IgD-negative memory B cell (primary cell): ENCODE measurements at regions not wholly inside any gene's neighbourhood (a gene's known extent, or its start where the extent isn't known, plus 50 kb on each side); places are given as distances from the start of the nearest gene placed in this dataset.
"Not testable (repeated sequence)": the region's sequence is repeated elsewhere in the genome, so short reads cannot be mapped to it uniquely, and the experiment has no call there.

Experiments
- H3K27ac Mint-ChIP-seq, 3 donors: one replicate each; pipeline ENCODE4 v1.8.0; 2020 to 2022; ENCODE audit warnings: mild to moderate bottlenecking in 3 of 3, mixed read lengths in 3 of 3, moderate library complexity in 1 of 3
- H3K27me3 Mint-ChIP-seq: one replicate; pipeline ENCODE4 v1.8.0; 2021; ENCODE audit warnings: mixed read lengths
- H3K36me3 Mint-ChIP-seq: one replicate; pipeline ENCODE4 v1.8.0; 2020; ENCODE audit warnings: mild to moderate bottlenecking, mixed read lengths
- H3K4me1 Mint-ChIP-seq, 3 donors: one replicate each; pipeline ENCODE4 v1.8.0; 2020 to 2022; ENCODE audit warnings: mixed read lengths in 3 of 3, mild to moderate bottlenecking in 1 of 3
- H3K4me3 Mint-ChIP-seq, 4 donors: one replicate each; pipeline ENCODE4 v1.8.0; 2020 to 2022; ENCODE audit warnings: mild to moderate bottlenecking in 4 of 4, mixed read lengths in 4 of 4, moderate library complexity in 3 of 4
- H3K9me3 Mint-ChIP-seq, 3 donors: one replicate each; pipeline ENCODE4 v1.8.0; 2020 to 2021; ENCODE audit warnings: mixed read lengths in 3 of 3, mild to moderate bottlenecking in 1 of 3

DNA sequence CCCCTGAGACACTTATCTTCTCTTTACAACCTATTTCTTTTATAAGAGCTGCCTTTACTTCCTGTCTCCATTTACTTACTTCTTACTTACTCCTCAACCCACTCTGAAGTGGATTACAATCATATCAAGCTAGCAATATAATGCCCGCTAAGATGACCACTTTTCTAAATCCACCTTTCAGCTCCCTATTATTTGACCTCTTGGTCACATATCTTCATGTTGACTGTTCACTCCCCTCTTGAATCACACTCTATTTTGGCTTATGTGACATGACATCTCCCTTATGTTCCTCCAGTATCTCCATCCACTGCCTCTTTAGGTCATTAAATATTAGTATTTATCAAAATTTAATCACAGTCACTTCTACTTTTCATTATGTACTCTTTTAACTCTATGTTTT is 255.3 kb upstream of the TRPC7 start:
- Mint-ChIP-seq H3K36me3 (no peaks in the 10 kb centered on the region), H3K27me3 (peaks cover 1% of the 10 kb centered on the region), H3K4me3 (no peak overlapping the region), H3K4me1 (no peaks in the 10 kb centered on the region), H3K9me3 (no peaks in the 10 kb centered on the region), H3K27ac (no peak overlapping the region)

DNA sequence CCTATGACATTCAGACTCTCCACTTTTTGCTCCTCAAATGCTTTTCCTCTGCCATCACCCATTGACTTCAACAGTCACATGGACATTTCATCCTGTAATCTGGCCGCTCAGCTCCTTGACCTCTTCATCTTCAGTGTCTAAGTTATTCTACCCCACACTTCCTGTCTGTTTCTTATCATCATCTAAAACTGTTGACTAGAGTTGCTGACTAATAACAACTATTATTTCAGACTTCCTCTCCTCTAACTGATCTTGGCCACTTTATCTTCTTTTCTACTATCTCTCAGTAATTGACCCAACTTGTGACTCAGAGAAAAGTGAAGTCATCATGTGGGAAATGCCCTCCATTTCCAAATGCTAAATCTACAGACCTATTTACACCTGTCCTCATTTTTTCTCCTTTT is 254.7 kb upstream of the TRPC7 start:
- H3K27ac Mint-ChIP-seq = no peak overlapping the region
- no peak overlapping the region for H3K4me3 Mint-ChIP-seq
- H3K4me1 Mint-ChIP-seq = no peaks in the 10 kb centered on the region
- H3K9me3 Mint-ChIP-seq = no peaks in the 10 kb centered on the region
- peaks cover 1% of the 10 kb centered on the region for H3K27me3 Mint-ChIP-seq
- no peaks in the 10 kb centered on the region for H3K36me3 Mint-ChIP-seq

DNA sequence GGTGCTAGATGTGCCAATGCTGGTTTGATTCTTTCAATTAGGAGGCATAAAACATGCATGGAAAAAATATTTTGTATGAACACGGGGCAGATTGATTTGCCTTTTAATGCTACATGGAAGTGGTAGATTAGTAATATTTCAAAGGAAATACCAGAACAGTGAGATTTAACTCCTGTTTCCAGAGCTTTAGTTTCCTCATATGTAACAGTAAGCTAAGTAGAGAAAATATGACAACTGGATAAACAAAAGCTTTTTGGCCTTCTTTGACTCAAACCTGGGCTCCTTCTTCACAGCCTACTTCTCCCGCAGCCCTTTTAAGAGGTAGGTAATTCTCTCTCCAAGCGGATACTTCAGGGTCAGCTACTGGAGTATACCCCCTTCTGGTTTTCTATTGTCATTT is 254.2 kb upstream of the TRPC7 start:
- Mint-ChIP-seq H3K4me1 (no peaks in the 10 kb centered on the region), H3K27me3 (peaks cover 1% of the 10 kb centered on the region), H3K4me3 (no peak overlapping the region), H3K27ac (no peak overlapping the region), H3K36me3 (no peaks in the 10 kb centered on the region), H3K9me3 (no peaks in the 10 kb centered on the region)

DNA sequence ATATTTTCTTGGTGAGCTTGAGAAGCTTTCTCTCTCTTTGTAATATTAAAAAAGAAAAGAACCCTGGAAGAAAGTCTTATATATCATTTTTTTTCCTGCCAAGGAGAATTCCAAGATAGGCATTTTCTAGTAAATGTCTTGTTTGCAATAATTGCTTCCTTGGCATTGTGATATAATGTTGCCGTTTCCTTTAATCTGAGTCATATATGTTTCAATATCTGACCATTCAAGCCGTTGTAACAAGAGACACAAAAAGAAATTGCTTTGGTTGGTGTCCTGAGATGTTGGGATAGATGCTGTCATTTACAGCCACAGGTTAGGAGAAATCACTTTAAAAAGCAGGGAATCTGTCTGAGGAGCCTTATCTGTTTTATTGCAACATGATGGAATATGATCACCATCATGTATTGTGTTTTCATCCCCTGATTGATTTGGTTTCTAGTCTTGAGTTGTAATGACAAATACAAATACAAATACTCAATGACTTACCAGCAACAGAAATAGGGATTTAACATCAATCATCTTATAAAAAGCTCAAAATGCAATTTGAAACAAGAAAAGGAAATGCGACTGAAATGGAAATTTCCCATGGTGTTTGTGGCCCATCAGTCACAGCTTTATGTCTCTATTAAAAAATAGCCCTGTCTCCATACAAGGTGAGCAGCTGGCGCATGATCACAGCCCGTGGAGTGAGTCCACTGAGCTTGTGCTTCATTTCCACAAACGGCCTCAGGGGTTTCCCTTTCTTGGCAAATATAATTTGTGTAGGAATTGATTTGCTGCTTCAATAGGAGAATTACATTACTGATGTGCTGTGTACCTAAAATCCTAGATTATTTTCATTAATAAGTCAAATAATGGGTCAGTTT is 250.1 kb upstream of the TRPC7 start:
- Mint-ChIP-seq H3K27me3 (no peaks in the 10 kb centered on the region), H3K4me3 (no peak overlapping the region)

DNA sequence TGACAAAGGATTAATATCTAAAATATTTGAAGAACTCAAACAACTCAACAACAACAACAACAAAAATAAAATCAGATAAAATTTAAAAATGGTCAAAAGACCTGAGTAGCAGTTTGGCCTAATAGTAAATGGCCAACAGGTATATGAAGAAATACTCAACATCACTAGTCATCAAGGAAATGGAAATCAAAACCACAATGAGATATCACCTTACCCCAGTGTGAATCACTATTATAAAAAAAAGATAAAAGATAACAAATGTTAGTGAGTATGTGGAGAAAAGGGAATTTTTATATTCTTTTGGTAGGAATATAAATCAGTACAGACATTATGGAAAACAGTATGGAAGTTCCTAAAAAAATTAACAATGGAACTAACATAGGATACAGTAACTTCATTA is 247.9 kb upstream of the TRPC7 start:
- no peaks in the 10 kb centered on the region for H3K36me3 Mint-ChIP-seq
- no peak overlapping the region for H3K27ac Mint-ChIP-seq
- H3K27me3 Mint-ChIP-seq = no peaks in the 10 kb centered on the region
- H3K4me1 Mint-ChIP-seq = no peaks in the 10 kb centered on the region
- no peak overlapping the region for H3K4me3 Mint-ChIP-seq
- peaks cover 0 to 3% (median 0%) of the 10 kb centered on the region in 3 donors for H3K9me3 Mint-ChIP-seq

More for the DNA sequence above, 250.1 kb upstream of the TRPC7 start:
- Mint-ChIP-seq H3K27ac (no peak overlapping the region), H3K4me1 (no peaks in the 10 kb centered on the region), H3K9me3 (no peaks in the 10 kb centered on the region), H3K36me3 (no peaks in the 10 kb centered on the region)

DNA sequence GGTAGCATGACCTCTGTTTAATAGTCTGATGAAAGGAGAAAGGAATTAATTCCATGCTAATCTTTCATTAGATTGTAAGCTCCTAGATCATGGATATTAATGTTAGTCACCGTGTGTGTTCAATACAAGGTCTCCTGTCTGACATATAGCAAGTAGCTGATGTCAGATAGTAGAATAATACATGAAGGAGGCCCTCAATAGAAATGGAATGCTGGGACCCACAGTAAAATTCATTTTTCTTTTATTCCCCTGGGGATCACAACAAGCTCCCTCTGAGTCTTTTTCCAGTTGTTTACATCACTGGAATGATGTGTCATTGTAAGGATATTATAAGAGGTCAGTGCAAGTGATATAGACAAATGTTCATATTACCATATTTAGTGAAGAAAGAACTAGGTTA is 240.3 kb upstream of the TRPC7 start:
- H3K4me1 Mint-ChIP-seq = no peaks in the 10 kb centered on the region
- H3K4me3 Mint-ChIP-seq = no peak overlapping the region
- H3K36me3 Mint-ChIP-seq = no peaks in the 10 kb centered on the region
- peaks cover 3 to 31% (median 10%) of the 10 kb centered on the region in 3 donors for H3K9me3 Mint-ChIP-seq
- H3K27me3 Mint-ChIP-seq = no peaks in the 10 kb centered on the region
- H3K27ac Mint-ChIP-seq = no peak overlapping the region

DNA sequence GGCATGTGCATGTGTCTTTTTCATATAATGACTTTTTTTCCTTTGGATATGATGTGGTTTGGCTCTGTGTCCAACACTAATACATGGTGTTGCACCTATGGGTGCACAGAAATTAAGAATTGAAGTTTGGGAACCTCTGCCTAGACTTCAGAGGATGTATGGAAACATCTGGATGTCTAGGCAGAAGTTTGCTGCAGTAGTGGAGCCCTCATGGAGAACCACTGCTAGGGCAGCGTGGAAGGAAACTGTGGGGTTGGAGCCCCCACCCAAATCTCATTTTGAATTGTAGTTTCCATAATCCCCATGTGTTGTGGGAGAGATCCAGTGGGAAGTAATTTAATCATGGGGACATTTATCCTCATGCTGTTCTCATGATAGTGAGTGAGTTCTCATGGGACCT is 235.0 kb upstream of the TRPC7 start:
- Mint-ChIP-seq H3K9me3 (peaks cover 5 to 26% (median 12%) of the 10 kb centered on the region in 3 donors), H3K4me1 (no peaks in the 10 kb centered on the region), H3K27ac (no peak overlapping the region), H3K36me3 (no peaks in the 10 kb centered on the region), H3K4me3 (no peak overlapping the region), H3K27me3 (no peaks in the 10 kb centered on the region)

DNA sequence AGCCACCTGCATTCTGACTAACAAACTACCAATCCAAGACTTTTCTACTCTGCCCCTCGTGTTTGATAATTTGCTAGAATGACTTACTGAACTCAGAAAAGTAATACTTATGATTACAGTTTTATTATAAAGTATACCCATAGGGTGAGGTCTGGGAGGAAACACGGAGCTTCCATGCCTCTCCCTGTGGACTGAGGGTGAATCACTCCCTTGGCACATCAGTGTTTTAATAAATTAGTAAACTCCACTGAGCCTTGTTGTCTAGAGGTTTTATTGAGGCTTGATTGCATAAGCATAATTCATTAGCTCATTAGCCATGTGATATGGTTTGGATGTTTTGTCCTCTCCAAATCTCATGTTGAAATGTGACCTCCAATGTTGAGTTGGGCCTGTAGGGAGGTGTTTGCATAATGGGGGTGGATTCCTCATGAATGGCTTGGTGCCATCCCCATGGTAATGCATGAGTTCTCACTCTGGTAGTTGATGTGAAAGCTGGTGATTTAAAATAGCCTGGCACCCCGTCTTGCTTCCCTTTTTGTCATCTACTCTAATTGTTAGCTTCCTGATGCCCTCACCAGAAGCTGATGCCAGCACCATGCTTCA is 233.6 kb upstream of the TRPC7 start:
- H3K4me1 Mint-ChIP-seq = no peaks in the 10 kb centered on the region
- H3K4me3 Mint-ChIP-seq = no peak overlapping the region
- H3K36me3 Mint-ChIP-seq = no peaks in the 10 kb centered on the region
- no peak overlapping the region for H3K27ac Mint-ChIP-seq
- H3K9me3 Mint-ChIP-seq = peaks cover 5 to 26% (median 12%) of the 10 kb centered on the region in 3 donors
- H3K27me3 Mint-ChIP-seq = no peaks in the 10 kb centered on the region

DNA sequence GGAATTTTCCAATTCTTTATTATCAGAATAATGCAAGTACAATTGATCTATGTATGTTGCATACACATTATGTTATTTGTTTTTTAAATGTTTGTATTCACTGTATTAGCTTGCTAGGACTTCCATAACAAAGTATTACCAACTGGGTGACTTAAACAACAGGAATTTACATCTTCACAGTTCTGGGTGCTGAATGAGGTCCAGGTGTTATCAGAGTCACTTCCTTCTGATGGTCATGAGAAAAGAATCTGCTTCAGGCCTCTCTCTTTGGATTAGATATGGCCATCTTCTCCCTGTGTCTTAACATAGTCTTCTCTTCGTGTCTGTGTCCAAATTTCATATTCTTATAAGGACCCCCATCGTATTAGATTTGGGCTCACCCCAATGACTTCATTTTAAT is 229.1 kb upstream of the TRPC7 start:
- H3K9me3 Mint-ChIP-seq = peaks cover 0 to 10% (median 4%) of the 10 kb centered on the region in 3 donors
- H3K27me3 Mint-ChIP-seq = no peaks in the 10 kb centered on the region
- no peak overlapping the region for H3K4me3 Mint-ChIP-seq
- H3K27ac Mint-ChIP-seq = no peak overlapping the region
- no peaks in the 10 kb centered on the region for H3K36me3 Mint-ChIP-seq
- no peaks in the 10 kb centered on the region for H3K4me1 Mint-ChIP-seq

DNA sequence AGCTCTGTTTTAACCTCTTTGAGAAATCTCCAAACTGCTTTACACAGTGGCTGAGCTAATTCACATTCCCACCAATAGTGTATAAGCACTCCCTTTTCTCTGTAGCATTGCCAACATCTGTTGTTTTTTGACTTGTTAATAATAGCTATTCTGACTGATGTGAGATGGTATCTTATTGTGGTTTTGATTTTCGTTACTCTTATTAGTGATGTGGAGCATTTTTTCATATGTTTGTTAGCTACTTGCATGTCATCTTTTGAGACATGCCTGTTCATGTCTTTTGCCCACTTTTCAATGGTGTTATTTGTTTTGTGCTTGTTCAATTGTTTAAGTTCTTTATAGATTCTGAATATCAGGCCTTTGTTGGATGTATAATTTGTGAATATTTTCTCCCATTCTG is 225.2 kb upstream of the TRPC7 start:
- no peak overlapping the region for H3K27ac Mint-ChIP-seq
- no peaks in the 10 kb centered on the region for H3K27me3 Mint-ChIP-seq
- H3K4me1 Mint-ChIP-seq = no peaks in the 10 kb centered on the region
- H3K36me3 Mint-ChIP-seq = no peaks in the 10 kb centered on the region
- H3K9me3 Mint-ChIP-seq = peaks cover 0 to 10% (median 3%) of the 10 kb centered on the region in 3 donors
- H3K4me3 Mint-ChIP-seq = no peak overlapping the region

DNA sequence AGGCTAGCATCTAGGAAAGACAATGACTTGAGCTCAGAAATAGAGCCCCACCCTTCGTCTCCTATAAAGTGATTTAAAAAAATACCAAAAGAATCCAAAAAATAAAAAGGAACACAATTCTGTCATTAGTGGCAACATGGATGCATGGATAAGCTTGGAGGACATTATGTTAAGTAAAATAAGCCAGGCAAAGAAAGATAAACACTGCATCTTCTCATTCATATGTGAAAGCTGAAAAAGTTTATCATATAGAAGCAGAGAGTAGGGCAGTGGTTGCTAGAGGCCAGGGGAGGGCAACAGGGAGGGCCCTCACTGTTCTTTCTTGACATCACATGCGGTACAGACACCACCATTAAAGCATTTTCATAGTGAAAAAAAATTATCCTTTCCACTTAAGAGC is 220.9 kb upstream of the TRPC7 start:
- no peaks in the 10 kb centered on the region for H3K36me3 Mint-ChIP-seq
- H3K9me3 Mint-ChIP-seq = peaks cover 2 to 9% (median 6%) of the 10 kb centered on the region in 3 donors
- H3K27ac Mint-ChIP-seq = no peak overlapping the region
- no peaks in the 10 kb centered on the region for H3K27me3 Mint-ChIP-seq
- no peak overlapping the region for H3K4me3 Mint-ChIP-seq
- H3K4me1 Mint-ChIP-seq = no peaks in the 10 kb centered on the region

DNA sequence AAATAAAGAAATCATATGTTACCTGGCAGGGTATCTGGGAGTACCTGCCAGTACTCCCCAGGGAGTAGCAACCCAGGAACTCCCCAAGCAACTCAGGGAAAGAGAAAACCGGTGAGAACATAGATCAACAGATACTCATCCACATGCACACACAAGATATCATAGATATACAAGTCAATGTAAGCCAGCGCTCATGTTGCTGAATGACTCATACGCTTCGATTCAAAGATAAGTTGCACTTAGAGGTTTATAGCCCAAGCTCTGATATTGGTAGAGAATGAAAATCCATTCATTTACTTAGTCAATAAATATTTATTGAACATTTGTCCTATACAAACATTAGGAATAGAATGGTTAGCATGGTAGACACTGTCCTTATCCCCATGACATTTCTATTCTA is 219.1 kb upstream of the TRPC7 start:
- peaks cover 0 to 6% (median 3%) of the 10 kb centered on the region in 3 donors for H3K9me3 Mint-ChIP-seq
- no peaks in the 10 kb centered on the region for H3K36me3 Mint-ChIP-seq
- H3K4me3 Mint-ChIP-seq = no peak overlapping the region
- H3K27ac Mint-ChIP-seq = no peak overlapping the region
- no peaks in the 10 kb centered on the region for H3K27me3 Mint-ChIP-seq
- no peaks in the 10 kb centered on the region for H3K4me1 Mint-ChIP-seq

DNA sequence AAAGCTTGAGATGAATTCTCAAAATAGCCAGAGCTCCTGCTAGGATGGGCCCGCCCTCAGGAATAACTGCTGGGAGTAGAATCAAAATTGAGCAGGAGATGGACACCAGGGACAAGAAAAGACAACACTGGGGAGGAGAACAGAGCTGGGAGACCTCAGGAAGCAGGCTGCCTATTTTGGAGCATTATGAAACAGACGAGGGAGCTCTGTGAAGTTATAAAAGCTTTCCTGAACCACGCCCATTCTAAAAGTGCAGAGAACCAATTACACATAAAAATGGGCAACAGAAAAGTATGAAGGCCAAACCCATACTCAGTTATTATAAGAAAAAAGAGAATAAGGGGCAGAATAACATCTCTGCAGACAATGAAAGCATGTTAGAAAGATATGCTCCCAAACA is 213.9 kb upstream of the TRPC7 start:
- no peak overlapping the region for H3K4me3 Mint-ChIP-seq
- no peaks in the 10 kb centered on the region for H3K36me3 Mint-ChIP-seq
- no peak overlapping the region for H3K27ac Mint-ChIP-seq
- peaks cover 2% of the 10 kb centered on the region for H3K27me3 Mint-ChIP-seq
- H3K4me1 Mint-ChIP-seq = no peaks in the 10 kb centered on the region
- H3K9me3 Mint-ChIP-seq = peaks cover 0 to 11% (median 4%) of the 10 kb centered on the region in 3 donors

DNA sequence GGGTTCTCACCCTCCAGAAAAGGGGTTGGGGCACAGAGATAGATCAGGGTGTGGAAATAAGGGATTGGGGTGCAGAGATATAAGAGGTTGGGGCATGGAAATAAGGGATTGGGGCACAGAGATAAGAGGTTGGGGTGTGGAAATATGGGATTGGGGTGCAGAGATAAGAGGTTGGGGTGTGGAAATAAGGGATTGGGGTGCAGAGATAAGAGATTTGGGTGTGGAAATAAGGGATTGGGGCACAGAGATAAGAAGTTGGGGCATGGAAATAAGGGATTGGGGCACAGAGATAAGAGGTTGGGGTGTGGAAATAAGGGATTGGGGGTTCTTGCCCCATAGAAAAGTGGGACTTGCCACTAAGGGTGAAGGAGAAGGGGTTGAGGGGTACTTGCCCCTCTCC is 204.5 kb upstream of the TRPC7 start:
- H3K4me3 Mint-ChIP-seq, H3K36me3 Mint-ChIP-seq, H3K9me3 Mint-ChIP-seq, H3K27ac Mint-ChIP-seq, H3K4me1 Mint-ChIP-seq, H3K27me3 Mint-ChIP-seq: not testable (repeated sequence)

DNA sequence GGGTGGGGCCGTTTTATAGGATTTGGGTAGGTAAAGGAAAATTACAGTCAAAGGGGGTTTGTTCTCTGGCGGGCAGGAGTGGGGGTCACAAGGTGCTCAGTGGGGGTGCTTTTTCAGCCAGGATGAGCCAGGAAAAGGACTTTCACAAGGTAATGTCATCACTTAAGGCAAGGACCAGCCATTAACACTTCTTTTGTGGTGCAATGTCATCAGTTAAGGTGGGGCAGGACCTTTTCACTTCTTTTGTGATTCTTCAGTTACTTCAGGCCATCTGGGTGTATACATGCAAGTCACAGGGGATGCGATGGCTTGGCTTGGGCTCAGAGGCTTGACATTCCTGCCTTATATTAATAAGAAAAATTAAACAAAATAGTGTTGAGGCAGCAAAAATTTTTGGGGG is 200.1 kb upstream of the TRPC7 start:
- not testable (repeated sequence) for H3K4me1 Mint-ChIP-seq, H3K4me3 Mint-ChIP-seq, H3K36me3 Mint-ChIP-seq, H3K27me3 Mint-ChIP-seq, H3K27ac Mint-ChIP-seq
- peaks cover 2 to 15% (median 6%) of the 10 kb centered on the region in 3 donors for H3K9me3 Mint-ChIP-seq

DNA sequence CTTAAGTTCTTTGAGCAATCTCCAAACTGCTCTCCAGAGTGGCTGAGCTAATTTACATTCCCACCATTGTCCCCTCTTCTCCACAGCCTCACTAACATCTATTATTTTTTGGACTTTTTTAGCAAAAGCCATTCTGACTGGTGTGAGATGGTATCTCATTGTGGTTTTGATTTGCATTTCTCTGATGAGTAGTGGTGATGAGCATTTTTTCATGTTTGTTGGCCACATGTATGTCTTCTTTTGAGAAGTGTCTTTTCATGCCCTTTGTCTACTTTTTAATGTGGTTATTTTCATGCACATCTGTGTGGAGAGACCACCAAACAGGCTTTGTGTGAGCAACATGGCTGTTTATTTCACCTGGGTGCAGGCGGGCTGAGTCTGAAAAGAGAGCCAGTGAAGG is 199.7 kb upstream of the TRPC7 start:
- not testable (repeated sequence) for H3K4me1 Mint-ChIP-seq, H3K27ac Mint-ChIP-seq, H3K4me3 Mint-ChIP-seq, H3K36me3 Mint-ChIP-seq, H3K27me3 Mint-ChIP-seq
- peaks cover 2 to 15% (median 6%) of the 10 kb centered on the region in 3 donors for H3K9me3 Mint-ChIP-seq
